ENCODE measurements at regions not wholly inside any gene's neighbourhood (a gene's known extent, or its start where the extent isn't known, plus 50 kb on each side); places are given as distances from the start of the nearest gene placed in this dataset.

- in situ Hi-C loops (cut with MboI) (no loop called here), intact Hi-C loops (cut with micrococcal nuclease) (no loop called here)
- Histone ChIP-seq H3K9me1 (ENCODE audit: control insufficient read depth, insufficient read depth, low read length) (no peaks in the 10 kb centered on the region), H2AFZ (ENCODE audit: low read depth, low read length) (no peak overlapping the region), H4K20me1 (replicated peaks; ENCODE audit: control insufficient read depth, insufficient read depth, low read length) (no peaks in the 10 kb centered on the region), H3K27ac (ENCODE audit: extremely low read depth, low read depth, low read length) (no peak overlapping the region), H3K4me3 (no peak overlapping the region), H3K36me3 (ENCODE audit: control insufficient read depth, insufficient read depth, low read length) (no peaks in the 10 kb centered on the region), H3K9ac (ENCODE audit: insufficient read depth in 1 of 2, low read depth in 2 of 2, low read length in 2 of 2) (no peak overlapping the region), H3K27me3 (ENCODE audit: control insufficient read depth in 2 of 2, insufficient read depth in 2 of 2, low read length in 2 of 2) (peaks cover 0 to 5% of the 10 kb centered on the region in 2 experiments; a peak in 3 of 5 replicates), H3K4me2 (ENCODE audit: insufficient read depth, low read length) (no peak overlapping the region), H3K79me2 (ENCODE audit: control insufficient read depth, insufficient read depth, low read length) (no peaks in the 10 kb centered on the region), H3K9me3 (replicated peaks; ENCODE audit: control insufficient read depth, insufficient read depth, low read depth, low read length) (peaks cover 12% of the 10 kb centered on the region), H3K4me1 (replicated peaks in 1 of 2; ENCODE audit: control insufficient read depth in 2 of 2, insufficient read depth in 2 of 2, low read length in 2 of 2) (no peaks in the 10 kb centered on the region)
- ATAC-seq (no peak), DNase-seq (ENCODE audit: extremely low read depth in 1 of 4, low spot score in 3 of 4) (no peak), FAIRE-seq (no peak)
- CTCF ChIA-PET (ENCODE audit: low intra/inter-chr PET ratio), result no interaction called here
- POLR2A ChIA-PET, result no interaction called here
- TF ChIP-seq TARDBP (IDR thresholded peaks at IDR 0.05) (no peak), ATF3 (IDR thresholded peaks at IDR 0.05) (peak; percentile 44), ATF3 (CRISPR knock-in tag; conservative IDR thresholded peaks at IDR 0.05) (no peak), ETV1 (tag; conservative IDR thresholded peaks at IDR 0.05; ENCODE audit: low read depth) (no peak), BRF1 (IDR thresholded peaks at IDR 0.05; ENCODE audit: borderline replicate concordance, extremely low read depth, insufficient read length) (no peak), GATA2 (CRISPR knock-in tag; IDR thresholded peaks at IDR 0.05) (no peak), ZNF561 (CRISPR knock-in tag; conservative IDR thresholded peaks at IDR 0.05) (no peak), FOSL1 (tag; conservative IDR thresholded peaks at IDR 0.05) (peak; percentile 77)
- BruUV-seq (replicated peaks), result no TSS peak
- 8% methylated on average over 10 of the region's 10 CpGs for WGBS (ENCODE audit: insufficient coverage, low coverage, missing lambda C conversion rate)
These were observed 66.6 kb upstream of the ODC1 start for GRCh38 chr2:10514743-10515142.
